H9 (cell line): ENCODE measurements at regions not wholly inside any gene's neighbourhood (a gene's known extent, or its start where the extent isn't known, plus 50 kb on each side); places are given as distances from the start of the nearest gene placed in this dataset.

ENCODE experiments used
- DNase-seq: peaks from one replicate; pipeline ENCODE4 v3.0.0-alpha.2; 2017
- H2AFZ ChIP-seq: one replicate; pipeline ENCODE4 v1.6.1; 2013; ENCODE audit warnings: mild to moderate bottlenecking, low read length, control low read depth, moderate library complexity
- H2AK5ac ChIP-seq: 2 replicates; pipeline ENCODE4 v1.6.1; 2013; ENCODE audit warnings: low read length, control low read depth, mixed read lengths; ENCODE audit not compliant: insufficient read length
- H2BK120ac ChIP-seq: one replicate; pipeline ENCODE4 v1.6.1; 2013; ENCODE audit warnings: low read depth, mild to moderate bottlenecking, low read length, control low read depth, inconsistent platforms; ENCODE audit not compliant: poor library complexity, severe bottlenecking
- H2BK12ac ChIP-seq: 2 replicates; pipeline ENCODE4 v1.6.1; 2013; ENCODE audit warnings: low read length, control low read depth, mixed read lengths, low read depth; ENCODE audit not compliant: insufficient read length
- H2BK15ac ChIP-seq: 2 replicates; pipeline ENCODE4 v1.6.1; 2013; ENCODE audit warnings: low read depth, low read length, control low read depth
- H2BK20ac ChIP-seq: one replicate; pipeline ENCODE4 v1.6.1; 2013; ENCODE audit warnings: low read depth, mild to moderate bottlenecking, low read length, control low read depth, inconsistent platforms; ENCODE audit not compliant: poor library complexity, severe bottlenecking
- H2BK5ac ChIP-seq: 2 replicates; pipeline ENCODE4 v1.6.1; 2013; ENCODE audit warnings: low read length, control low read depth, mixed read lengths; ENCODE audit not compliant: insufficient read length
- H3K14ac ChIP-seq: 2 replicates; pipeline ENCODE4 v1.6.1; 2013; ENCODE audit warnings: low read length, control low read depth; ENCODE audit not compliant: insufficient read depth
- H3K18ac ChIP-seq: 2 replicates; pipeline ENCODE4 v1.6.1; 2013; ENCODE audit warnings: low read depth, mild to moderate bottlenecking, mixed read lengths, low read length, control low read depth; ENCODE audit not compliant: insufficient read length
- H3K23ac ChIP-seq: 2 replicates; pipeline ENCODE4 v1.6.1; 2013; ENCODE audit warnings: low read length, control low read depth, mixed read lengths, low read depth; ENCODE audit not compliant: insufficient read length
- H3K23me2 ChIP-seq: 2 replicates; pipeline ENCODE4 v1.6.1; 2013; ENCODE audit warnings: low read depth, mild to moderate bottlenecking, mixed read lengths, low read length, control low read depth; ENCODE audit not compliant: insufficient read length, poor library complexity, severe bottlenecking
- H3K27ac ChIP-seq: 2 replicates; pipeline ENCODE4 v1.5.1; 2013; ENCODE audit warnings: low read length, control low read depth, mixed read lengths, low read depth; ENCODE audit not compliant: insufficient read length
- H3K27me3 ChIP-seq: 2 replicates; pipeline ENCODE4 v1.6.1; 2013; ENCODE audit warnings: low read length, control low read depth, inconsistent platforms; ENCODE audit not compliant: insufficient read depth
- H3K4ac ChIP-seq: 2 replicates; pipeline ENCODE4 v1.6.1; 2013; ENCODE audit warnings: low read depth, mild to moderate bottlenecking, control low read depth, inconsistent platforms, low read length, moderate library complexity
- H3K4me1 ChIP-seq: 2 replicates; pipeline ENCODE4 v1.6.1; 2013; ENCODE audit warnings: low read length, control low read depth, inconsistent platforms; ENCODE audit not compliant: insufficient read depth
- H3K4me2 ChIP-seq: 2 replicates; pipeline ENCODE4 v1.6.1; 2013; ENCODE audit warnings: low read length, control low read depth, mixed read lengths; ENCODE audit not compliant: insufficient read length, insufficient read depth
- H3K56ac ChIP-seq: 2 replicates; pipeline ENCODE4 v1.6.1; 2013; ENCODE audit warnings: low read depth, mild to moderate bottlenecking, mixed read lengths, low read length, control low read depth; ENCODE audit not compliant: insufficient read length
- H3K79me1 ChIP-seq: 2 replicates; pipeline ENCODE4 v1.6.1; 2013; ENCODE audit warnings: low read depth, mild to moderate bottlenecking, moderate library complexity, low read length, control low read depth, inconsistent platforms; ENCODE audit not compliant: insufficient read depth, poor library complexity, severe bottlenecking
- H3K79me2 ChIP-seq: 2 replicates; pipeline ENCODE4 v1.6.1; 2013; ENCODE audit warnings: low read length, control low read depth, inconsistent platforms; ENCODE audit not compliant: insufficient read depth
- H3K9ac ChIP-seq: 2 replicates; pipeline ENCODE4 v1.6.1; 2013; ENCODE audit warnings: low read length, control low read depth, mixed read lengths; ENCODE audit not compliant: insufficient read length; ENCODE audit errors: extremely low read depth
- H3K9me3 ChIP-seq: one replicate; pipeline ENCODE4 v1.6.1; 2013; ENCODE audit warnings: low read depth, low read length, inconsistent platforms; ENCODE audit not compliant: control insufficient read depth
- H3T11ph ChIP-seq: one replicate; pipeline ENCODE4 v1.6.1; 2013; ENCODE audit warnings: mild to moderate bottlenecking, low read length, control low read depth, inconsistent platforms
- H4K20me1 ChIP-seq: one replicate; pipeline ENCODE4 v1.6.1; 2013; ENCODE audit not compliant: control insufficient read depth, insufficient read length, insufficient read depth
- H4K5ac ChIP-seq: 2 replicates; pipeline ENCODE4 v1.6.1; 2013; ENCODE audit warnings: low read depth, mild to moderate bottlenecking, mixed read lengths, low read length, control low read depth; ENCODE audit not compliant: insufficient read length
- H4K8ac ChIP-seq: replicated peaks from 2 replicates; pipeline ENCODE4 v1.6.1; 2013; ENCODE audit warnings: low read length, control low read depth, mixed read lengths, low read depth; ENCODE audit not compliant: insufficient read length
- H4K91ac ChIP-seq: 2 replicates; pipeline ENCODE4 v1.6.1; 2013; ENCODE audit warnings: low read depth, mild to moderate bottlenecking, moderate library complexity, mixed read lengths, low read length, control low read depth; ENCODE audit not compliant: insufficient read length
- H3K27ac Mint-ChIP-seq, 3 experiments: 2 replicates in 2 of 3; 3 replicates in 1 of 3; pipeline ENCODE4 v1.8.0; 2020 to 2021; ENCODE audit warnings: mixed read lengths in 3 of 3, mild to moderate bottlenecking in 1 of 3, moderate library complexity in 1 of 3
- H3K27me3 Mint-ChIP-seq: 2 replicates; pipeline ENCODE4 v1.8.0; 2021; ENCODE audit warnings: low read depth, mild to moderate bottlenecking, moderate library complexity, mixed read lengths
- H3K36me3 Mint-ChIP-seq, 3 experiments: 2 replicates in 2 of 3; 3 replicates in 1 of 3; pipeline ENCODE4 v1.8.0; 2020 to 2021; ENCODE audit warnings: low read depth in 3 of 3, mixed read lengths in 3 of 3; ENCODE audit not compliant: insufficient read depth in 1 of 3
- H3K4me1 Mint-ChIP-seq, 2 experiments: 2 replicates each; pipeline ENCODE4 v1.8.0; 2020; ENCODE audit warnings: mixed read lengths in 2 of 2
- H3K4me3 Mint-ChIP-seq, 2 experiments: 2 replicates in 1 of 2; 3 replicates in 1 of 2; pipeline ENCODE4 v1.8.0; 2020 to 2021; ENCODE audit warnings: mild to moderate bottlenecking in 2 of 2, mixed read lengths in 2 of 2, moderate library complexity in 1 of 2
- H3K9me3 Mint-ChIP-seq, 2 experiments: 2 replicates in 1 of 2; 3 replicates in 1 of 2; pipeline ENCODE4 v1.8.0; 2020; ENCODE audit warnings: mild to moderate bottlenecking in 2 of 2, mixed read lengths in 2 of 2, moderate library complexity in 1 of 2
- WGBS: extraction: QIAGEN DNeasy Blood & Tissue Kit; methylation state at CpG from one replicate; pipeline ENCODE4 v1.1.7; 2013; ENCODE audit warnings: missing lambda C conversion rate, low lambda C conversion rate, mixed read lengths; ENCODE audit not compliant: insufficient read length; ENCODE audit errors: extremely low coverage; 5-methylcytosine and 5-hydroxymethylcytosine counted together
- TF ChIP-seq, protein P1 (sequence below): fragments of 200-600 bp; sonication (generic); conservative IDR thresholded peaks from 3 replicates; pipeline ENCODE4 v1.8.0; 2021; ENCODE audit warnings: antibody characterized with exemption, mild to moderate bottlenecking

DNA sequence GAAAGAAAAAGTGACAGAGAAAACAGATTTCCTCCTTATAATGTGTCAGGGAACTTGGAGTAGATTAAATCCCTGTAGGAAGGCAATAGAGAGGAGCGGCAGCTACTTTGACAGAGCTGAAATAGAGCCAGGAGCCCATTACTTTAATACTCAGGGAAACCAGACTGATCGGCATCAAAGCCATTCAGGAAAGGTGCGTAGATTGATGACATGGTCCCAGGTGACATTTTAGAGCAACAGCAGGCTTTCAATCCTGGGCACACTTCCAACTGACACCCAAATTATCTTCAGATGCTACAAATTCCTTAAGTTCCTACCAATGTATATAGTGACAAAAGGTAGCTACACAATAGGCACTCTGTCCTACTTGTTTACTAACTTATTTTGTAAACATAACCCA is 821.5 kb downstream of the CDH8 start:
- Histone ChIP-seq H2BK20ac (no peak overlapping the region), H2AFZ (no peak overlapping the region), H3K27me3 (no peaks in the 10 kb centered on the region), H2BK120ac (no peak overlapping the region), H3K56ac (no peak overlapping the region), H3K14ac (no peak overlapping the region), H3K23me2 (no peaks in the 10 kb centered on the region), H2BK12ac (no peak overlapping the region), H3K79me1 (no peaks in the 10 kb centered on the region), H3K4ac (no peak overlapping the region), H2AK5ac (no peak overlapping the region), H3K27ac (no peak overlapping the region), H2BK5ac (no peak overlapping the region), H3K4me1 (no peaks in the 10 kb centered on the region), H3K79me2 (no peaks in the 10 kb centered on the region), H3K23ac (no peak overlapping the region), H4K20me1 (no peaks in the 10 kb centered on the region), H4K91ac (no peak overlapping the region), H3K18ac (no peak overlapping the region), H3K9ac (no peak overlapping the region), H3K4me2 (no peak overlapping the region), H3K9me3 (no peaks in the 10 kb centered on the region), H2BK15ac (no peak overlapping the region), H3T11ph (no peak overlapping the region), H4K8ac (no peak overlapping the region), H4K5ac (no peak overlapping the region)
- TF ChIP-seq, protein P1, sequence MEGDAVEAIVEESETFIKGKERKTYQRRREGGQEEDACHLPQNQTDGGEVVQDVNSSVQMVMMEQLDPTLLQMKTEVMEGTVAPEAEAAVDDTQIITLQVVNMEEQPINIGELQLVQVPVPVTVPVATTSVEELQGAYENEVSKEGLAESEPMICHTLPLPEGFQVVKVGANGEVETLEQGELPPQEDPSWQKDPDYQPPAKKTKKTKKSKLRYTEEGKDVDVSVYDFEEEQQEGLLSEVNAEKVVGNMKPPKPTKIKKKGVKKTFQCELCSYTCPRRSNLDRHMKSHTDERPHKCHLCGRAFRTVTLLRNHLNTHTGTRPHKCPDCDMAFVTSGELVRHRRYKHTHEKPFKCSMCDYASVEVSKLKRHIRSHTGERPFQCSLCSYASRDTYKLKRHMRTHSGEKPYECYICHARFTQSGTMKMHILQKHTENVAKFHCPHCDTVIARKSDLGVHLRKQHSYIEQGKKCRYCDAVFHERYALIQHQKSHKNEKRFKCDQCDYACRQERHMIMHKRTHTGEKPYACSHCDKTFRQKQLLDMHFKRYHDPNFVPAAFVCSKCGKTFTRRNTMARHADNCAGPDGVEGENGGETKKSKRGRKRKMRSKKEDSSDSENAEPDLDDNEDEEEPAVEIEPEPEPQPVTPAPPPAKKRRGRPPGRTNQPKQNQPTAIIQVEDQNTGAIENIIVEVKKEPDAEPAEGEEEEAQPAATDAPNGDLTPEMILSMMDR, result no peak
- no peaks in the 10 kb centered on the region for H3K27me3 Mint-ChIP-seq
- no CpG with 5 or more reads among the region's 3 CpGs for WGBS
- H3K4me1 Mint-ChIP-seq, result no peaks in the 10 kb centered on the region; a peak in 1 of 4 replicates
- H3K36me3 Mint-ChIP-seq, result no peaks in the 10 kb centered on the region
- H3K4me3 Mint-ChIP-seq, result no peak overlapping the region
- H3K27ac Mint-ChIP-seq, result no peak overlapping the region; a peak in 1 of 7 replicates
- H3K9me3 Mint-ChIP-seq, result no peaks in the 10 kb centered on the region
- no peak for DNase-seq
